ENCODE measurements at regions not wholly inside any gene's neighbourhood (a gene's known extent, or its start where the extent isn't known, plus 50 kb on each side); places are given as distances from the start of the nearest gene placed in this dataset.
"Not testable (repeated sequence)": the region's sequence is repeated elsewhere in the genome, so short reads cannot be mapped to it uniquely, and the experiment has no call there.

DNA sequence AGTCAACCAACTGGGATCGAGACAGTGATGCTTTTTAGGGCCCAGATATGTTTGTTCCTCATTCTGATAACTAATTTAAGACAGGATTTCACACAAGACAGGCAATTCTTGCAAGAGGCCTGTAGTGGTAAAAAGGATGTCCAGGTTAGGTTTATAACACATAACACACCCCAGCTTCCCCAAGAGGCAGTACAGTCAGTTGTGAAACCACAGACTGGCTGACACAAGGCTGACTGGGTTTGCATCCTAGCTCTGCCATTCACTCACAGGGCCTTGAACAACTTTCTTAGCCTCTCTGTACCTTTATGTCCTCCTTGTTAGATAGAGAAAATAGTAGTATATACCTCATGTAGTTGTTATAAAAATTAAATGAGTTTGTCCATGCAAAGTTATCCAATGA lies 55.0 kb upstream of the PTH start:
- intact Hi-C loops (cut with micrococcal nuclease; ENCODE audit: unreplicated experiment), result no loop called here
- Histone ChIP-seq H3K79me2 (ENCODE audit: low read depth) (no peaks in the 10 kb centered on the region), H3K9me3 (ENCODE audit: insufficient read depth, low read depth) (no peaks in the 10 kb centered on the region; the same call in 1 of the 2 replicates), H4K20me1 (ENCODE audit: insufficient read depth) (no peaks in the 10 kb centered on the region), H3K27ac (no peak overlapping the region), H3K27me3 (ENCODE audit: insufficient read depth, low read depth) (no peaks in the 10 kb centered on the region), H2AFZ (no peak overlapping the region), H3K4me2 (no peak overlapping the region), H3F3A (ENCODE audit: insufficient read depth, low read depth) (no peaks in the 10 kb centered on the region), H3K4me3 (no peak overlapping the region), H3K4me1 (replicated peaks; ENCODE audit: insufficient read depth) (no peaks in the 10 kb centered on the region), H3K9me2 (ENCODE audit: insufficient read depth) (no peaks in the 10 kb centered on the region), H3K36me3 (ENCODE audit: low read depth) (no peaks in the 10 kb centered on the region)
- no peak for TF ChIP-seq EZH2 (IDR thresholded peaks at IDR 0.05; ENCODE audit: low read depth)
- TF ChIP-seq, protein P1, sequence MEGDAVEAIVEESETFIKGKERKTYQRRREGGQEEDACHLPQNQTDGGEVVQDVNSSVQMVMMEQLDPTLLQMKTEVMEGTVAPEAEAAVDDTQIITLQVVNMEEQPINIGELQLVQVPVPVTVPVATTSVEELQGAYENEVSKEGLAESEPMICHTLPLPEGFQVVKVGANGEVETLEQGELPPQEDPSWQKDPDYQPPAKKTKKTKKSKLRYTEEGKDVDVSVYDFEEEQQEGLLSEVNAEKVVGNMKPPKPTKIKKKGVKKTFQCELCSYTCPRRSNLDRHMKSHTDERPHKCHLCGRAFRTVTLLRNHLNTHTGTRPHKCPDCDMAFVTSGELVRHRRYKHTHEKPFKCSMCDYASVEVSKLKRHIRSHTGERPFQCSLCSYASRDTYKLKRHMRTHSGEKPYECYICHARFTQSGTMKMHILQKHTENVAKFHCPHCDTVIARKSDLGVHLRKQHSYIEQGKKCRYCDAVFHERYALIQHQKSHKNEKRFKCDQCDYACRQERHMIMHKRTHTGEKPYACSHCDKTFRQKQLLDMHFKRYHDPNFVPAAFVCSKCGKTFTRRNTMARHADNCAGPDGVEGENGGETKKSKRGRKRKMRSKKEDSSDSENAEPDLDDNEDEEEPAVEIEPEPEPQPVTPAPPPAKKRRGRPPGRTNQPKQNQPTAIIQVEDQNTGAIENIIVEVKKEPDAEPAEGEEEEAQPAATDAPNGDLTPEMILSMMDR (conservative IDR thresholded peaks at IDR 0.05), result no peak
- no peak for DNase-seq
- no TSS peak for BruUV-seq (replicated peaks)
- POLR2A ChIA-PET (ENCODE audit: unreplicated experiment), result no interaction called here
- CTCF ChIA-PET, result no interaction called here

GRCh38 chr11:13546092-13546491 lies 50.3 kb upstream of the PTH start:
- H3K79me2 ChIP-seq (ENCODE audit: low read depth); H3K27ac ChIP-seq; H3F3A ChIP-seq (ENCODE audit: insufficient read depth, low read depth); H3K4me3 ChIP-seq; H2AFZ ChIP-seq; H4K20me1 ChIP-seq (ENCODE audit: insufficient read depth); H3K9me2 ChIP-seq (ENCODE audit: insufficient read depth); POLR2A ChIA-PET (ENCODE audit: unreplicated experiment); H3K4me2 ChIP-seq; intact Hi-C loops (cut with micrococcal nuclease; ENCODE audit: unreplicated experiment); H3K9me3 ChIP-seq (ENCODE audit: insufficient read depth, low read depth); DNase-seq; H3K36me3 ChIP-seq (ENCODE audit: low read depth); CTCF ChIA-PET; H3K27me3 ChIP-seq (ENCODE audit: insufficient read depth, low read depth); H3K4me1 ChIP-seq (replicated peaks; ENCODE audit: insufficient read depth); BruUV-seq (replicated peaks): not testable (repeated sequence)

Data from PC-9 (cell line).